ENCODE measurements at regions not wholly inside any gene's neighbourhood (a gene's known extent, or its start where the extent isn't known, plus 50 kb on each side); places are given as distances from the start of the nearest gene placed in this dataset.

- no peak overlapping the region for H3K4me3 ChIP-seq (ENCODE audit: low read depth, low read length)
- no peak for TF ChIP-seq POLR2A (IDR thresholded peaks at IDR 0.05; ENCODE audit: extremely low read depth, insufficient read length)
- TF ChIP-seq MAX (IDR thresholded peaks at IDR 0.05; ENCODE audit: low read depth, low read length) = no peak
- TF ChIP-seq CTCF (IDR thresholded peaks at IDR 0.05; ENCODE audit: low read depth, low read length) = no peak
- TF ChIP-seq MYC (IDR thresholded peaks at IDR 0.05; ENCODE audit: low read depth, low read length) = no peak
- DNase-seq (ENCODE audit: low read depth) = no peak
Observed at GRCh38 chr3:103968131-103968530, 1398.6 kb upstream of the ALCAM start.

DNA sequence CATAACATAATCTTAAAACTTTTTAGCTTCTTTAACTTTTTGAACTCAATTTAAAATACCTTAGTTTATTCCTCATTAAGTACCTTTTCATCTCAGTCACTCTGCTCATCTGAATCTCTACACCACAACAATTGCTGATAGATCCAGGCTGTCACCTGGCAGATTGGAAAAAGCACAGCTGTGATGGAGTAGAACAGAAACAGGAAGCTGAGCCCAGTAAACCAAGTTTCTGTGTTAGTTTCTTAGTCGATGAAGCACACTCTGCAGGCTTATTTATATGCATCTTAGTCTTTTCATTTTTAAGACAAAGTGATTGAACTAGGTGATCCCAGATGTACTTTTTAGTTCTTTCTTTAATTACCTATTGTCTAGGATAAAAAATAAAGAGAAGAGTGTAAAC is 1398.0 kb upstream of the ALCAM start:
- no peak for DNase-seq (ENCODE audit: low read depth)
- TF ChIP-seq MYC (IDR thresholded peaks at IDR 0.05; ENCODE audit: low read depth, low read length) (no peak), POLR2A (IDR thresholded peaks at IDR 0.05; ENCODE audit: extremely low read depth, insufficient read length) (no peak), MAX (IDR thresholded peaks at IDR 0.05; ENCODE audit: low read depth, low read length) (no peak), CTCF (IDR thresholded peaks at IDR 0.05; ENCODE audit: low read depth, low read length) (no peak)
- H3K4me3 ChIP-seq (ENCODE audit: low read depth, low read length) = no peak overlapping the region

DNA sequence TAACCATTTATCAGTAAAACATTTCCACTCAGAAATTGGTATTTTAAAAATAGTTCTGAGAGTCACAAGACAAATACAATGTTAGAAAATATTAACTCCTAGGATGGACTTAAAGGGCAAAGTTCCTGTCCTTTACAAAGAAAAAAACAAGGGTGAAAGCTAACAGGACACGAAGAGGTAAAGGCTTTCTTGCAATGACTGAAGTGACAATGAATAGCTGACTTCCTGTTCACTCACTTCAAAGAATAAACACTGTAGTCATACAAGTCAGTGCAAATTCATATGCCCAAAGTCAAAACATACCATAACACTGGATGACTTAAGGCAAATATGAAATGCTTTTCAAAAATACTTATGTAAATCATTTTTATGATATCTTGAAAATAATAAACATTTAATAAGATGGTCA is 1389.8 kb upstream of the ALCAM start:
- no peak for DNase-seq (ENCODE audit: low read depth)
- H3K4me3 ChIP-seq (ENCODE audit: low read depth, low read length) = no peak overlapping the region
- TF ChIP-seq POLR2A (IDR thresholded peaks at IDR 0.05; ENCODE audit: extremely low read depth, insufficient read length) (no peak), CTCF (IDR thresholded peaks at IDR 0.05; ENCODE audit: low read depth, low read length) (no peak), MYC (IDR thresholded peaks at IDR 0.05; ENCODE audit: low read depth, low read length) (no peak), MAX (IDR thresholded peaks at IDR 0.05; ENCODE audit: low read depth, low read length) (no peak)

- DNase-seq (ENCODE audit: low read depth) = no peak
- TF ChIP-seq CTCF (IDR thresholded peaks at IDR 0.05; ENCODE audit: low read depth, low read length) (no peak), MAX (IDR thresholded peaks at IDR 0.05; ENCODE audit: low read depth, low read length) (no peak), MYC (IDR thresholded peaks at IDR 0.05; ENCODE audit: low read depth, low read length) (no peak), POLR2A (IDR thresholded peaks at IDR 0.05; ENCODE audit: extremely low read depth, insufficient read length) (no peak)
- no peak overlapping the region for H3K4me3 ChIP-seq (ENCODE audit: low read depth, low read length)
Observed at GRCh38 chr3:103977417-103977816, 1389.3 kb upstream of the ALCAM start.

- H3K4me3 ChIP-seq (ENCODE audit: low read depth, low read length) = no peak overlapping the region
- TF ChIP-seq MYC (IDR thresholded peaks at IDR 0.05; ENCODE audit: low read depth, low read length) = no peak
- TF ChIP-seq CTCF (IDR thresholded peaks at IDR 0.05; ENCODE audit: low read depth, low read length) = peak; percentile 58
- no peak for TF ChIP-seq POLR2A (IDR thresholded peaks at IDR 0.05; ENCODE audit: extremely low read depth, insufficient read length)
- no peak for TF ChIP-seq MAX (IDR thresholded peaks at IDR 0.05; ENCODE audit: low read depth, low read length)
- DNase-seq (ENCODE audit: low read depth) = peak; percentile 40
Observed at GRCh38 chr3:103991461-103992115, 1375.1 kb upstream of the ALCAM start.

Data from NB4 (cell line).